Natural killer cell treated with Interleukin-12 subunit alpha and Interleukin-12 subunit beta and Interleukin-15 and Interleukin-18, amount 100 ng/mL, for 72 hours (primary cell): ENCODE measurements at regions not wholly inside any gene's neighbourhood (a gene's known extent, or its start where the extent isn't known, plus 50 kb on each side); places are given as distances from the start of the nearest gene placed in this dataset.

Experiments used
- ATAC-seq, 2 donors: fragments of 150-1000 bp; cut with Tn5 transposase in 1 of 2; sonication (Bioruptor Pico), chemical (Tn5 transposase) in 1 of 2; 2 replicates each; pipeline ENCODE4 v1.10.0; 2021
- DNase-seq: peaks from one replicate; pipeline ENCODE4 v3.0.0; 2022; ENCODE audit warnings: low spot score
- H3K27ac Mint-ChIP-seq, 2 donors: 1 replicate in 1 of 2; 2 replicates in 1 of 2; pipeline ENCODE4 v1.8.0; 2022; ENCODE audit warnings: mixed read lengths in 2 of 2, mild to moderate bottlenecking in 1 of 2, moderate library complexity in 1 of 2
- H3K27me3 Mint-ChIP-seq, 2 donors: 1 replicate in 1 of 2; 2 replicates in 1 of 2; pipeline ENCODE4 v1.8.0; 2022; ENCODE audit warnings: mixed read lengths in 2 of 2
- H3K36me3 Mint-ChIP-seq: one replicate; pipeline ENCODE4 v1.8.0; 2022; ENCODE audit warnings: mixed read lengths
- H3K4me1 Mint-ChIP-seq, 2 donors: 1 replicate in 1 of 2; 2 replicates in 1 of 2; pipeline ENCODE4 v1.8.0; 2022; ENCODE audit warnings: low read depth in 2 of 2, mixed read lengths in 2 of 2, mild to moderate bottlenecking in 1 of 2
- H3K4me3 Mint-ChIP-seq: one replicate; pipeline ENCODE4 v1.8.0; 2022; ENCODE audit warnings: mixed read lengths
- H3K9me3 Mint-ChIP-seq: 2 replicates; pipeline ENCODE4 v1.8.0; 2022; ENCODE audit warnings: mixed read lengths

- H3K27me3 Mint-ChIP-seq, result peaks cover 18 to 40% of the 10 kb centered on the region in 2 donors
- no peaks in the 10 kb centered on the region for H3K4me1 Mint-ChIP-seq
- no peak overlapping the region for H3K4me3 Mint-ChIP-seq
- ATAC-seq (no peak), DNase-seq (no peak)
- H3K27ac Mint-ChIP-seq, result no peak overlapping the region
- H3K36me3 Mint-ChIP-seq, result no peaks in the 10 kb centered on the region
- H3K9me3 Mint-ChIP-seq, result no peaks in the 10 kb centered on the region
Measured at GRCh38 chr4:129167640-129168260, 71.8 kb downstream of the C4orf33 start.

- ATAC-seq, result no peak
- Mint-ChIP-seq H3K27ac (no peak overlapping the region), H3K4me3 (no peak overlapping the region), H3K36me3 (no peaks in the 10 kb centered on the region), H3K9me3 (no peaks in the 10 kb centered on the region), H3K4me1 (no peaks in the 10 kb centered on the region), H3K27me3 (peaks cover 25 to 36% of the 10 kb centered on the region in 2 donors)
- no peak for DNase-seq
Measured at GRCh38 chr4:129172181-129172580, 76.2 kb downstream of the C4orf33 start.

GRCh38 chr4:129176864-129177263 lies 80.9 kb downstream of the C4orf33 start:
- Mint-ChIP-seq H3K27me3 (peaks cover 14 to 15% of the 10 kb centered on the region in 2 donors), H3K36me3 (no peaks in the 10 kb centered on the region), H3K4me1 (no peaks in the 10 kb centered on the region), H3K9me3 (no peaks in the 10 kb centered on the region), H3K4me3 (no peak overlapping the region), H3K27ac (no peak overlapping the region)
- DNase-seq (no peak), ATAC-seq (no peak)

- Mint-ChIP-seq H3K27ac (no peak overlapping the region), H3K36me3 (no peaks in the 10 kb centered on the region), H3K27me3 (peaks cover 10 to 12% of the 10 kb centered on the region in 2 donors), H3K4me3 (no peak overlapping the region), H3K4me1 (no peaks in the 10 kb centered on the region), H3K9me3 (no peaks in the 10 kb centered on the region)
- ATAC-seq, result no peak
- DNase-seq, result no peak
Measured at GRCh38 chr4:129179276-129179675, 83.3 kb downstream of the C4orf33 start.

GRCh38 chr4:129189630-129190029 lies 93.7 kb downstream of the C4orf33 start:
- Mint-ChIP-seq H3K4me1 (no peaks in the 10 kb centered on the region), H3K27ac (no peak overlapping the region), H3K9me3 (peaks cover 3% of the 10 kb centered on the region), H3K27me3 (peaks cover 17 to 39% of the 10 kb centered on the region in 2 donors), H3K36me3 (no peaks in the 10 kb centered on the region), H3K4me3 (no peak overlapping the region)
- no peak for DNase-seq
- ATAC-seq, result no peak

GRCh38 chr4:129193357-129194100 lies 97.6 kb downstream of the C4orf33 start:
- Mint-ChIP-seq H3K27me3 (peaks cover 17 to 36% of the 10 kb centered on the region in 2 donors), H3K27ac (no peak overlapping the region), H3K9me3 (peaks cover 3% of the 10 kb centered on the region), H3K36me3 (no peaks in the 10 kb centered on the region), H3K4me1 (no peaks in the 10 kb centered on the region), H3K4me3 (no peak overlapping the region)
- DNase-seq, result no peak
- no peak for ATAC-seq

- DNase-seq (no peak), ATAC-seq (no peak)
- Mint-ChIP-seq H3K4me1 (no peaks in the 10 kb centered on the region), H3K27me3 (peaks cover 9 to 21% of the 10 kb centered on the region in 2 donors), H3K9me3 (no peaks in the 10 kb centered on the region), H3K36me3 (no peaks in the 10 kb centered on the region), H3K4me3 (no peak overlapping the region), H3K27ac (no peak overlapping the region)
Measured at GRCh38 chr4:129208481-129208880, 112.5 kb downstream of the C4orf33 start.

- no peak for ATAC-seq
- Mint-ChIP-seq H3K36me3 (no peaks in the 10 kb centered on the region), H3K4me1 (no peaks in the 10 kb centered on the region), H3K27me3 (peaks cover 8 to 18% of the 10 kb centered on the region in 2 donors), H3K4me3 (no peak overlapping the region), H3K9me3 (no peaks in the 10 kb centered on the region), H3K27ac (no peak overlapping the region)
- no peak for DNase-seq
Measured at GRCh38 chr4:129213692-129214091, 117.7 kb downstream of the C4orf33 start.

GRCh38 chr4:129218360-129218759 lies 122.4 kb downstream of the C4orf33 start:
- no peaks in the 10 kb centered on the region for H3K4me1 Mint-ChIP-seq
- H3K27me3 Mint-ChIP-seq, result peaks cover 12 to 32% of the 10 kb centered on the region in 2 donors
- H3K36me3 Mint-ChIP-seq, result no peaks in the 10 kb centered on the region
- no peak overlapping the region for H3K4me3 Mint-ChIP-seq
- no peaks in the 10 kb centered on the region for H3K9me3 Mint-ChIP-seq
- ATAC-seq (no peak), DNase-seq (no peak)
- no peak overlapping the region for H3K27ac Mint-ChIP-seq

- ATAC-seq, result no peak
- DNase-seq, result no peak
- Mint-ChIP-seq H3K4me1 (no peaks in the 10 kb centered on the region), H3K4me3 (no peak overlapping the region), H3K36me3 (no peaks in the 10 kb centered on the region), H3K27ac (no peak overlapping the region), H3K27me3 (peaks cover 12 to 31% of the 10 kb centered on the region in 2 donors), H3K9me3 (no peaks in the 10 kb centered on the region)
Measured at GRCh38 chr4:129218897-129219296, 122.9 kb downstream of the C4orf33 start.

- no peak overlapping the region for H3K27ac Mint-ChIP-seq
- H3K4me3 Mint-ChIP-seq, result no peak overlapping the region
- H3K9me3 Mint-ChIP-seq, result no peaks in the 10 kb centered on the region
- ATAC-seq (no peak), DNase-seq (no peak)
- no peaks in the 10 kb centered on the region for H3K4me1 Mint-ChIP-seq
- H3K27me3 Mint-ChIP-seq, result peaks cover 14 to 35% of the 10 kb centered on the region in 2 donors
- H3K36me3 Mint-ChIP-seq, result no peaks in the 10 kb centered on the region
Measured at GRCh38 chr4:129220254-129220653, 124.3 kb downstream of the C4orf33 start.

- no peak for DNase-seq
- Mint-ChIP-seq H3K36me3 (no peaks in the 10 kb centered on the region), H3K27me3 (peaks cover 10 to 23% of the 10 kb centered on the region in 2 donors), H3K9me3 (no peaks in the 10 kb centered on the region), H3K4me3 (no peak overlapping the region), H3K27ac (no peak overlapping the region), H3K4me1 (no peaks in the 10 kb centered on the region)
- no peak for ATAC-seq
Measured at GRCh38 chr4:129223945-129224344, 128.0 kb downstream of the C4orf33 start.

- H3K9me3 Mint-ChIP-seq, result no peaks in the 10 kb centered on the region
- H3K27ac Mint-ChIP-seq, result no peak overlapping the region
- no peaks in the 10 kb centered on the region for H3K4me1 Mint-ChIP-seq
- DNase-seq, result no peak
- no peak overlapping the region for H3K4me3 Mint-ChIP-seq
- H3K36me3 Mint-ChIP-seq, result no peaks in the 10 kb centered on the region
- ATAC-seq, result no peak
- H3K27me3 Mint-ChIP-seq, result peaks cover 10 to 12% of the 10 kb centered on the region in 2 donors
Measured at GRCh38 chr4:129230846-129231245, 134.9 kb downstream of the C4orf33 start.

- H3K9me3 Mint-ChIP-seq, result no peaks in the 10 kb centered on the region
- no peak overlapping the region for H3K4me3 Mint-ChIP-seq
- no peak for DNase-seq
- ATAC-seq, result no peak
- H3K27ac Mint-ChIP-seq, result no peak overlapping the region
- H3K4me1 Mint-ChIP-seq, result no peaks in the 10 kb centered on the region
- H3K36me3 Mint-ChIP-seq, result no peaks in the 10 kb centered on the region
- H3K27me3 Mint-ChIP-seq, result peaks cover 10 to 12% of the 10 kb centered on the region in 2 donors
Measured at GRCh38 chr4:129231945-129232588, 136.1 kb downstream of the C4orf33 start.
